HUES64 (cell line): ENCODE measurements at regions not wholly inside any gene's neighbourhood (a gene's known extent, or its start where the extent isn't known, plus 50 kb on each side); places are given as distances from the start of the nearest gene placed in this dataset.
"Not testable (repeated sequence)": the region's sequence is repeated elsewhere in the genome, so short reads cannot be mapped to it uniquely, and the experiment has no call there.

ENCODE experiments used
- H3K27ac ChIP-seq: 2 replicates; pipeline ENCODE4 v1.7.0; 2013; ENCODE audit warnings: low read depth, low read length, inconsistent platforms
- H3K27me3 ChIP-seq: 2 replicates; pipeline ENCODE4 v1.6.1; 2013; ENCODE audit warnings: mild to moderate bottlenecking, low read length; ENCODE audit not compliant: insufficient read depth
- H3K36me3 ChIP-seq: 2 replicates; pipeline ENCODE4 v1.6.1; 2013; ENCODE audit warnings: mild to moderate bottlenecking, low read length; ENCODE audit not compliant: insufficient read depth
- H3K4me1 ChIP-seq: 2 replicates; pipeline ENCODE4 v1.6.1; 2013; ENCODE audit warnings: mild to moderate bottlenecking, low read length, moderate library complexity; ENCODE audit not compliant: insufficient read depth
- H3K4me3 ChIP-seq: 2 replicates; pipeline ENCODE4 v1.5.1; 2013; ENCODE audit warnings: mild to moderate bottlenecking, low read length, moderate library complexity
- H3K9ac ChIP-seq: 2 replicates; pipeline ENCODE4 v1.6.1; 2013; ENCODE audit warnings: mild to moderate bottlenecking, low read depth, low read length
- H3K9me3 ChIP-seq: 2 replicates; pipeline ENCODE4 v1.6.1; 2013; ENCODE audit warnings: low read depth, low read length; ENCODE audit not compliant: insufficient read depth
- WGBS: fragments of 150-250, 120-280 bp; methylation state at CpG from one replicate; pipeline ENCODE4 v1.1.7; 2013; ENCODE audit warnings: missing lambda C conversion rate; 5-methylcytosine and 5-hydroxymethylcytosine counted together

GRCh38 chrX:110520652-110521051 lies 162.0 kb downstream of the RTL9 start:
- 32% methylated on average over 6 of the region's 13 CpGs for WGBS
- H3K4me1 ChIP-seq, H3K9me3 ChIP-seq, H3K27ac ChIP-seq, H3K9ac ChIP-seq, H3K36me3 ChIP-seq, H3K27me3 ChIP-seq: not testable (repeated sequence)
- H3K4me3 ChIP-seq = 0 out of 2 replicates have a peak overlapping the region, but pooled peaks have one; percentile 30

GRCh38 chrX:110531873-110532580 lies 173.4 kb downstream of the RTL9 start:
- no peak overlapping the region for H3K27ac ChIP-seq
- H3K36me3 ChIP-seq = no peaks in the 10 kb centered on the region
- no peak overlapping the region for H3K4me3 ChIP-seq
- H3K9me3 ChIP-seq = no peaks in the 10 kb centered on the region
- H3K27me3 ChIP-seq = no peaks in the 10 kb centered on the region
- 83% methylated on average over 1 of the region's 2 CpGs for WGBS
- no peaks in the 10 kb centered on the region for H3K4me1 ChIP-seq
- no peak overlapping the region for H3K9ac ChIP-seq

- 85% methylated on average over 1 of the region's 1 CpG for WGBS
Observed at GRCh38 chrX:110532581-110532931, 173.9 kb downstream of the RTL9 start.

GRCh38 chrX:110536816-110537215 lies 178.2 kb downstream of the RTL9 start:
- Histone ChIP-seq H3K27ac (no peak overlapping the region), H3K9me3 (no peaks in the 10 kb centered on the region), H3K4me3 (no peak overlapping the region), H3K36me3 (no peaks in the 10 kb centered on the region), H3K27me3 (no peaks in the 10 kb centered on the region), H3K9ac (no peak overlapping the region), H3K4me1 (no peaks in the 10 kb centered on the region)
- no CpG with 5 or more reads among the region's 2 CpGs for WGBS

More at GRCh38 chrX:110532581-110532931, 173.9 kb downstream of the RTL9 start:
- H3K9ac ChIP-seq = no peak overlapping the region
- no peaks in the 10 kb centered on the region for H3K4me1 ChIP-seq
- no peak overlapping the region for H3K4me3 ChIP-seq
- H3K9me3 ChIP-seq = no peaks in the 10 kb centered on the region
- H3K27me3 ChIP-seq = no peaks in the 10 kb centered on the region
- no peaks in the 10 kb centered on the region for H3K36me3 ChIP-seq
- no peak overlapping the region for H3K27ac ChIP-seq

- no peaks in the 10 kb centered on the region for H3K27me3 ChIP-seq
- no peaks in the 10 kb centered on the region for H3K9me3 ChIP-seq
- H3K4me1 ChIP-seq = no peaks in the 10 kb centered on the region
- no peak overlapping the region for H3K9ac ChIP-seq
- H3K4me3 ChIP-seq = no peak overlapping the region
- 60% methylated on average over 1 of the region's 1 CpG for WGBS
- no peaks in the 10 kb centered on the region for H3K36me3 ChIP-seq
- H3K27ac ChIP-seq = no peak overlapping the region
Observed at GRCh38 chrX:110541266-110541665, 182.6 kb downstream of the RTL9 start.

GRCh38 chrX:110550854-110551253 lies 192.2 kb downstream of the RTL9 start:
- not testable (repeated sequence) for H3K27me3 ChIP-seq, H3K9me3 ChIP-seq, H3K27ac ChIP-seq, H3K4me1 ChIP-seq, H3K9ac ChIP-seq, H3K36me3 ChIP-seq, H3K4me3 ChIP-seq
- 100% methylated on average over 3 of the region's 4 CpGs for WGBS

- H3K9ac ChIP-seq = no peak overlapping the region
- no peaks in the 10 kb centered on the region for H3K36me3 ChIP-seq
- no peaks in the 10 kb centered on the region for H3K27me3 ChIP-seq
- no peaks in the 10 kb centered on the region for H3K9me3 ChIP-seq
- H3K4me3 ChIP-seq = no peak overlapping the region
- WGBS = 94% methylated on average over 12 of the region's 12 CpGs
- no peak overlapping the region for H3K27ac ChIP-seq
- no peaks in the 10 kb centered on the region for H3K4me1 ChIP-seq
Observed at GRCh38 chrX:110557864-110558263, 199.2 kb downstream of the RTL9 start.

GRCh38 chrX:110558406-110558805 lies 199.8 kb downstream of the RTL9 start:
- H3K36me3 ChIP-seq = no peaks in the 10 kb centered on the region
- H3K9ac ChIP-seq = no peak overlapping the region
- 96% methylated on average over 13 of the region's 16 CpGs for WGBS
- no peaks in the 10 kb centered on the region for H3K27me3 ChIP-seq
- no peak overlapping the region for H3K27ac ChIP-seq
- H3K4me1 ChIP-seq = no peaks in the 10 kb centered on the region
- no peak overlapping the region for H3K4me3 ChIP-seq
- H3K9me3 ChIP-seq = no peaks in the 10 kb centered on the region

GRCh38 chrX:110561034-110561433 lies 202.4 kb downstream of the RTL9 start:
- Histone ChIP-seq H3K9me3 (no peaks in the 10 kb centered on the region), H3K27ac (no peak overlapping the region), H3K36me3 (no peaks in the 10 kb centered on the region), H3K4me1 (no peaks in the 10 kb centered on the region), H3K27me3 (no peaks in the 10 kb centered on the region), H3K4me3 (no peak overlapping the region), H3K9ac (no peak overlapping the region)
- 88% methylated on average over 2 of the region's 2 CpGs for WGBS

GRCh38 chrX:110563282-110563681 lies 204.6 kb downstream of the RTL9 start:
- Histone ChIP-seq H3K9me3 (no peaks in the 10 kb centered on the region), H3K4me3 (no peak overlapping the region), H3K27me3 (no peaks in the 10 kb centered on the region), H3K4me1 (no peaks in the 10 kb centered on the region), H3K36me3 (no peaks in the 10 kb centered on the region), H3K27ac (no peak overlapping the region), H3K9ac (no peak overlapping the region)

- no peak overlapping the region for H3K27ac ChIP-seq
- no peaks in the 10 kb centered on the region for H3K36me3 ChIP-seq
- no peak overlapping the region for H3K4me3 ChIP-seq
- no peak overlapping the region for H3K9ac ChIP-seq
- H3K9me3 ChIP-seq = no peaks in the 10 kb centered on the region
- WGBS = 97% methylated on average over 2 of the region's 2 CpGs
- no peaks in the 10 kb centered on the region for H3K27me3 ChIP-seq
- H3K4me1 ChIP-seq = no peaks in the 10 kb centered on the region
Observed at GRCh38 chrX:110568441-110568840, 209.8 kb downstream of the RTL9 start.

- WGBS = no CpG with 5 or more reads among the region's 1 CpG
Observed at GRCh38 chrX:110569506-110569905, 210.9 kb downstream of the RTL9 start.

More at GRCh38 chrX:110569506-110569905, 210.9 kb downstream of the RTL9 start:
- Histone ChIP-seq H3K9me3 (no peaks in the 10 kb centered on the region), H3K9ac (no peak overlapping the region), H3K4me1 (no peaks in the 10 kb centered on the region), H3K36me3 (no peaks in the 10 kb centered on the region), H3K4me3 (no peak overlapping the region), H3K27ac (no peak overlapping the region), H3K27me3 (no peaks in the 10 kb centered on the region)
